CD14-positive monocyte (primary cell): ENCODE measurements at regions not wholly inside any gene's neighbourhood (a gene's known extent, or its start where the extent isn't known, plus 50 kb on each side); places are given as distances from the start of the nearest gene placed in this dataset.

Experiments
- DNase-seq, 3 donors: peaks; one replicate each; pipeline ENCODE4 v3.0.0-alpha.2; 2011 to 2022
- H2AFZ ChIP-seq: 2 replicates; pipeline ENCODE4 v1.6.0; 2012; ENCODE audit warnings: mild to moderate bottlenecking, low read depth, low read length, inconsistent platforms; ENCODE audit not compliant: insufficient read depth, poor library complexity, severe bottlenecking
- H3K27ac ChIP-seq, 2 donors: 1 replicate in 1 of 2; 2 replicates in 1 of 2; pipeline ENCODE4 v1.5.1; 2012 to 2013; ENCODE audit warnings: low read length in 2 of 2, control low read depth in 1 of 2, inconsistent platforms in 1 of 2, low read depth in 1 of 2, mild to moderate bottlenecking in 1 of 2
- H3K27me3 ChIP-seq, 2 donors: one replicate each; pipeline versions ENCODE4 v1.6.0 to v1.6.1; 2011 to 2013; ENCODE audit warnings: low read length in 2 of 2; ENCODE audit not compliant: control insufficient read depth in 2 of 2, insufficient read depth in 2 of 2
- H3K36me3 ChIP-seq, 2 donors: replicated peaks in 1 of 2; 1 replicate in 1 of 2; 2 replicates in 1 of 2; pipeline versions ENCODE4 v1.5.1 to v1.6.1; 2012 to 2013; ENCODE audit warnings: low read length in 2 of 2, control low read depth in 1 of 2, inconsistent platforms in 1 of 2, mild to moderate bottlenecking in 1 of 2; ENCODE audit not compliant: insufficient read depth in 2 of 2, control insufficient read depth in 1 of 2
- H3K4me1 ChIP-seq, 2 donors: 1 replicate in 1 of 2; 2 replicates in 1 of 2; pipeline versions ENCODE4 v1.5.1 to v1.6.1; 2012 to 2013; ENCODE audit warnings: low read length in 2 of 2, control low read depth in 1 of 2, inconsistent platforms in 1 of 2, mild to moderate bottlenecking in 1 of 2, moderate library complexity in 1 of 2; ENCODE audit not compliant: insufficient read depth in 2 of 2, control insufficient read depth in 1 of 2
- H3K4me2 ChIP-seq: replicated peaks from 2 replicates; pipeline ENCODE3; 2012; ENCODE audit warnings: low read length, moderate library complexity, mild to moderate bottlenecking; ENCODE audit not compliant: poor library complexity, severe bottlenecking; ENCODE audit errors: extremely low read depth
- H3K4me3 ChIP-seq, 3 experiments: fragments of 200-600 bp in 1 of 3; sonication (generic) in 1 of 3; replicated peaks in 1 of 3; 1 replicate in 2 of 3; 2 replicates in 1 of 3; pipeline ENCODE4 v1.5.1; 2011 to 2013; ENCODE audit warnings: low read length in 3 of 3, mild to moderate bottlenecking in 3 of 3, control low read depth in 2 of 3, low read depth in 2 of 3, inconsistent platforms in 1 of 3, moderate library complexity in 1 of 3
- H3K79me2 ChIP-seq: 2 replicates; pipeline ENCODE4 v1.6.0; 2012; ENCODE audit warnings: mild to moderate bottlenecking, control low read depth, inconsistent platforms, low read length, moderate library complexity; ENCODE audit not compliant: insufficient read depth
- H3K9ac ChIP-seq: 2 replicates; pipeline ENCODE4 v1.6.0; 2017; ENCODE audit warnings: low read length, mild to moderate bottlenecking; ENCODE audit not compliant: insufficient read depth, poor library complexity, severe bottlenecking
- H3K9me3 ChIP-seq, 2 donors: replicated peaks in 1 of 2; 1 replicate in 1 of 2; 2 replicates in 1 of 2; pipeline versions ENCODE4 v1.5.1 to v1.6.1; 2012 to 2013; ENCODE audit warnings: low read length in 2 of 2, control low read depth in 1 of 2; ENCODE audit not compliant: control insufficient read depth in 1 of 2, insufficient read depth in 1 of 2
- H4K20me1 ChIP-seq: 2 replicates; pipeline ENCODE4 v1.6.0; 2012; ENCODE audit warnings: mild to moderate bottlenecking, low read length, control low read depth, moderate library complexity; ENCODE audit not compliant: insufficient read depth
- H3K27ac Mint-ChIP-seq, 7 donors: one replicate each; pipeline ENCODE4 v1.8.0; 2020; ENCODE audit warnings: mild to moderate bottlenecking in 7 of 7, mixed read lengths in 7 of 7, moderate library complexity in 6 of 7, inconsistent platforms in 2 of 7
- H3K27me3 Mint-ChIP-seq, 3 donors: one replicate each; pipeline ENCODE4 v1.8.0; 2021 to 2022; ENCODE audit warnings: low read depth in 3 of 3, mild to moderate bottlenecking in 3 of 3, mixed read lengths in 3 of 3, moderate library complexity in 3 of 3, inconsistent platforms in 1 of 3
- H3K36me3 Mint-ChIP-seq, 2 donors: one replicate each; pipeline ENCODE4 v1.8.0; 2020; ENCODE audit warnings: mixed read lengths in 2 of 2, inconsistent platforms in 1 of 2, mild to moderate bottlenecking in 1 of 2
- H3K4me1 Mint-ChIP-seq: one replicate; pipeline ENCODE4 v1.8.0; 2020; ENCODE audit warnings: mild to moderate bottlenecking, mixed read lengths
- H3K4me3 Mint-ChIP-seq, 2 donors: one replicate each; pipeline ENCODE4 v1.8.0; 2020; ENCODE audit warnings: mild to moderate bottlenecking in 2 of 2, mixed read lengths in 2 of 2, moderate library complexity in 1 of 2
- H3K9me3 Mint-ChIP-seq, 7 donors: one replicate each; pipeline ENCODE4 v1.8.0; 2020 to 2022; ENCODE audit warnings: mixed read lengths in 7 of 7, mild to moderate bottlenecking in 6 of 7, moderate library complexity in 6 of 7, inconsistent platforms in 2 of 7
- CTCF ChIP-seq: fragments of 200-600 bp; IDR thresholded peaks from one replicate; pipeline ENCODE4 v1.8.0; 2022; ENCODE audit warnings: antibody characterized with exemption, mild to moderate bottlenecking
- WGBS: methylation state at CpG from one replicate; pipeline ENCODE4 v1.1.5; 2013; ENCODE audit warnings: missing lambda C conversion rate; ENCODE audit not compliant: insufficient coverage; 5-methylcytosine and 5-hydroxymethylcytosine counted together
- intact Hi-C, 2 donors: fragments of 100-400 bp; cut with micrococcal nuclease; formaldehyde crosslinking; loops; one replicate each; pipeline versions ENCODE4 v1.15.0 to v1.15.1; 2023

DNA sequence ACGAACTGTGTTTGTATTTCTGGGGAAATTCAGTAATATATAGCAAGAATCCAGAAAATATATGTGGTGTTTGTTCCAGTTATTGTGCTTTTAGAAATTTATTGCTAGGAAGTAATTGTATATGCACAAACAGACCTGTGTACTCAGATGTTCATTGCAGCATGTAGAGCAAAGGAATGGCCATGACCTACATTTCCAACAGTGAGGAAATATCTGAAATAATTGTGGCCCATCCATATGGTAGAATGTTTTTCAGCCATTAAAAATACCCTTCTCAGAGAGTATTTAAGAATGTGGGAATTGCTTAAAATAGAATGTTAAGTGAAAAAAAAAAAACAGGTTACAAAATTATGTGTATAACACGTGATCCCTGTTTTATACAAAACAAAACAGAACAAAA lies 77.3 kb downstream of the TMX1 start:
- Histone ChIP-seq H3K4me2 (no peak overlapping the region), H3K36me3 (no peaks in the 10 kb centered on the region), H3K9me3 (no peaks in the 10 kb centered on the region), H4K20me1 (no peaks in the 10 kb centered on the region), H3K9ac (no peak overlapping the region), H3K27me3 (no peaks in the 10 kb centered on the region), H3K27ac (no peak overlapping the region), H3K4me3 (no peak overlapping the region), H2AFZ (no peak overlapping the region), H3K4me1 (no peaks in the 10 kb centered on the region), H3K79me2 (no peaks in the 10 kb centered on the region)
- no CpG with 5 or more reads among the region's 2 CpGs for WGBS
- Mint-ChIP-seq H3K36me3 (no peaks in the 10 kb centered on the region), H3K27ac (no peak overlapping the region), H3K27me3 (no peaks in the 10 kb centered on the region), H3K4me1 (no peaks in the 10 kb centered on the region), H3K4me3 (no peak overlapping the region), H3K9me3 (peaks cover 0 to 3% (median 0%) of the 10 kb centered on the region in 7 donors)
- intact Hi-C loops, result no loop called here
- no peak for DNase-seq
- no peak for TF ChIP-seq CTCF

DNA sequence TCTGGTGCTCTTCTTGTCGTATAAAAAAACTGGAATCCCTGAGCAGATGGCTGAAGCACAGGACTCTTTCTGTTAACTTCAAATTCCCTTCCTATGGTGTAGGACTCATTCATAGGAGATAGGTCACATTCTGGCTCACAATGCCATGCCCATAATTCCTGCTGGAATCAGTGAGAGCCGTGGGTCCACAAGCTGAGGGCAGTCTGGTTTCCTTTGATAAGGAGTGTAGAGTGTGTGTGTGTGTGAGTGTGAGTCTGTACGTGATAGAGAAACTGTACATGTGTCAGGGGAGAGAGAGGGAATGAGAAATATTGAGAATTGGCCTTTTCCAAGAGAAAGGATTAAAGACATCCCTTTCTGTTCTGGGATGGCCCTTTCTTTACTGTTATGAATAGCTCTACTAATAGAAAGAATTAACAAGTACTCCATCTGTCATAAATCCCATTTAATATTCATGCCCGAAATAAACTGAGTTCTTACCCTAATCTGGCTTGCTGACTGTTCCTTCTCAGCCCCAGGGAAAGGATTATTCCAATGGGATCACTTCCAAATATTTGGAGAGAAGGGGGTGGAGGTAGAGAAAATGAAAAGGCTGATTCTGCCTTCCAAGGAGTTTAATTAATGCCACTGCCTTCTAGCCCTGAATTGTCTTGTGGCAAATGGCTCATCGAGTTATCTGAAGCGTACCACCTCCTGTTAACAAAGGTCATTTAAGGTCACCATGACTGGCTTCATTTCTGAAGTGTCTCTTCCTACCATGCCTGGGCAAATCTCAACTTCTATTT lies 79.0 kb downstream of the TMX1 start:
- H3K4me3 ChIP-seq, result no peak overlapping the region
- H3K9me3 Mint-ChIP-seq, result peaks cover 0 to 3% (median 0%) of the 10 kb centered on the region in 7 donors
- no peaks in the 10 kb centered on the region for H4K20me1 ChIP-seq
- no peak for DNase-seq
- TF ChIP-seq CTCF, result no peak
- 81% methylated on average over 3 of the region's 6 CpGs for WGBS
- H3K27ac Mint-ChIP-seq, result no peak overlapping the region
- no peak overlapping the region for H3K4me3 Mint-ChIP-seq
- H3K4me2 ChIP-seq, result no peak overlapping the region
- no peaks in the 10 kb centered on the region for H3K4me1 Mint-ChIP-seq
- H3K4me1 ChIP-seq, result no peaks in the 10 kb centered on the region
- H3K36me3 Mint-ChIP-seq, result no peaks in the 10 kb centered on the region
- intact Hi-C loops, result no loop called here
- no peaks in the 10 kb centered on the region for H3K79me2 ChIP-seq
- H3K27ac ChIP-seq, result no peak overlapping the region
- no peak overlapping the region for H2AFZ ChIP-seq
- no peaks in the 10 kb centered on the region for H3K36me3 ChIP-seq
- H3K9ac ChIP-seq, result no peak overlapping the region
- no peaks in the 10 kb centered on the region for H3K9me3 ChIP-seq
- H3K27me3 ChIP-seq, result no peaks in the 10 kb centered on the region
- H3K27me3 Mint-ChIP-seq, result no peaks in the 10 kb centered on the region
